Heart left ventricle (tissue), 13 donors: ENCODE measurements at regions not wholly inside any gene's neighbourhood (a gene's known extent, or its start where the extent isn't known, plus 50 kb on each side); places are given as distances from the start of the nearest gene placed in this dataset.

Source experiments
- CTCF ChIP-seq, 12 donors: fragments of 200-600 bp; sonication (generic) in 4 of 12; IDR thresholded peaks; one replicate each; pipeline versions ENCODE4 v1.5.0 to v1.8.0; 2018 to 2022; ENCODE audit warnings: antibody characterized with exemption in 12 of 12, mild to moderate bottlenecking in 5 of 12
- POLR2A ChIP-seq, 2 donors: fragments of 450-650 bp; IDR thresholded peaks; one replicate each; pipeline ENCODE4 v1.6.1; 2017; ENCODE audit warnings: antibody characterized with exemption in 2 of 2, mild to moderate bottlenecking in 2 of 2, moderate library complexity in 2 of 2
- donor health status: ischemic (EF 13 %, LVEDD 7.1; RV severe dilation, severe dysfunction).
- donor health status: DM: no; HTN: yes; CAD: no.
- donor health status: DM: no; HTN: no; CAD: no.
- donor health status: ischemic (EF 25% LVEDD 6.9; RV normal size, moderate dysfunction).
- donor health status: ischemic (EF 25% LVEDD 5.7; RV mildly dilated, moderate dysfunction).
- donor health status: ischemic (EF 35%, LVEDD 5.7; RV mildly dilated, moderate dysfunction).
- donor health status: nonischemic (EF 11% LVEDD 7.7; RV severe dilation, severe dysfunction).
- donor health status: DM: yes; HTN: yes; CAD: no.
- donor health status: PGD.
- donor health status: ischemic (EF 29% LVEDD 5.4; RV normal size, mild dysfunction).
- donor health status: nonischemic (EF 23%, LVEDD 6.1; RV moderate dilation, normal function).

GRCh38 chr2:176575237-176575744 is 306.0 kb downstream of the MTX2 start:
- TF ChIP-seq CTCF (IDR thresholded peaks at IDR 0.05) (no peak), POLR2A (IDR thresholded peaks at IDR 0.05) (no peak)
